Sigmoid colon (tissue), 6 donors: ENCODE measurements at regions not wholly inside any gene's neighbourhood (a gene's known extent, or its start where the extent isn't known, plus 50 kb on each side); places are given as distances from the start of the nearest gene placed in this dataset.

Experiments used
- DNase-seq: peaks from one replicate; pipeline ENCODE4 v3.0.0-alpha.2; 2019
- H3K27ac ChIP-seq, 4 donors: fragments of 200-600 bp; sonication (generic); one replicate each; pipeline ENCODE4 v1.5.1; 2016 to 2019; ENCODE audit warnings: mild to moderate bottlenecking in 1 of 4
- H3K27me3 ChIP-seq, 3 donors: fragments of 200-600 bp; sonication (generic); one replicate each; pipeline ENCODE4 v1.5.1; 2019; ENCODE audit warnings: mild to moderate bottlenecking in 1 of 3
- H3K36me3 ChIP-seq, 4 donors: fragments of 200-600 bp; sonication (generic); one replicate each; pipeline ENCODE4 v1.5.1; 2016 to 2019
- H3K4me1 ChIP-seq, 4 donors: fragments of 200-600 bp; sonication (generic); one replicate each; pipeline ENCODE4 v1.5.1; 2017 to 2019
- H3K4me3 ChIP-seq, 4 donors: fragments of 200-600 bp; sonication (generic); one replicate each; pipeline ENCODE4 v1.5.1; 2017 to 2019; ENCODE audit warnings: mild to moderate bottlenecking in 2 of 4, moderate library complexity in 1 of 4
- H3K9me3 ChIP-seq, 4 donors: fragments of 200-600 bp in 3 of 4; sonication (generic) in 3 of 4; one replicate each; pipeline versions ENCODE4 v1.5.1 to v1.6.1; 2013 to 2019
- CTCF ChIP-seq, 4 experiments: fragments of 450-650 bp in 3 of 4; fragments of 200-600 bp in 1 of 4; IDR thresholded peaks; one replicate each; pipeline ENCODE4 v1.5.1; 2016 to 2019; ENCODE audit warnings: antibody characterized with exemption in 4 of 4, mild to moderate bottlenecking in 3 of 4, moderate library complexity in 2 of 4
- EP300 ChIP-seq, 4 donors: sonication (generic); formaldehyde crosslinking; IDR thresholded peaks; one replicate each; pipeline ENCODE4 v1.6.1; 2017; ENCODE audit warnings: antibody characterized with exemption in 4 of 4
- POLR2A ChIP-seq, 2 donors: fragments of 450-650 bp; IDR thresholded peaks; one replicate each; pipeline ENCODE4 v1.6.1; 2016; ENCODE audit warnings: antibody characterized with exemption in 2 of 2, mild to moderate bottlenecking in 2 of 2, moderate library complexity in 2 of 2
- POLR2AphosphoS5 ChIP-seq, 4 donors: sonication (generic); formaldehyde crosslinking; IDR thresholded peaks; one replicate each; pipeline ENCODE4 v1.6.1; 2017; ENCODE audit warnings: antibody characterized with exemption in 4 of 4
- WGBS, 2 donors: extraction: QIAGEN DNeasy Blood & Tissue Kit; methylation state at CpG; one replicate each; pipeline ENCODE4 v1.1.7; 2013; 5-methylcytosine and 5-hydroxymethylcytosine counted together
- intact Hi-C: fragments of 100-400 bp; cut with DNase I; formaldehyde crosslinking; loops from one replicate; pipeline ENCODE4 v1.15.1; 2023
- donor health status: healthy with polysubstance abuse.
- donor health status: healthy.

GRCh38 chr1:213651077-213651476 lies 336.7 kb upstream of the PROX1 start:
- Histone ChIP-seq H3K9me3 (no peaks in the 10 kb centered on the region), H3K27me3 (no peaks in the 10 kb centered on the region)

GRCh38 chr1:213652109-213652508 lies 335.7 kb upstream of the PROX1 start:
- intact Hi-C loops: no loop called here
- DNase-seq: no peak
- TF ChIP-seq POLR2AphosphoS5 (IDR thresholded peaks at IDR 0.05) (no peak), EP300 (IDR thresholded peaks at IDR 0.05) (no peak), CTCF (IDR thresholded peaks at IDR 0.05) (no peak), POLR2A (IDR thresholded peaks at IDR 0.05) (no peak)
- 84 to 90% methylated on average over 4 of the region's 4 CpGs for WGBS, 2 donors
- H3K4me3 ChIP-seq: no peak overlapping the region
- H3K9me3 ChIP-seq: no peaks in the 10 kb centered on the region
- no peaks in the 10 kb centered on the region for H3K4me1 ChIP-seq
- H3K27me3 ChIP-seq: no peaks in the 10 kb centered on the region
- no peaks in the 10 kb centered on the region for H3K36me3 ChIP-seq
- no peak overlapping the region for H3K27ac ChIP-seq

More at GRCh38 chr1:213651077-213651476, 336.7 kb upstream of the PROX1 start:
- TF ChIP-seq POLR2A (IDR thresholded peaks at IDR 0.05) (no peak), EP300 (IDR thresholded peaks at IDR 0.05) (no peak), CTCF (IDR thresholded peaks at IDR 0.05) (no peak), POLR2AphosphoS5 (IDR thresholded peaks at IDR 0.05) (no peak)
- intact Hi-C loops: no loop called here
- no peak overlapping the region for H3K4me3 ChIP-seq
- WGBS, 2 donors: 61 to 65% methylated on average over 4 of the region's 4 CpGs
- no peaks in the 10 kb centered on the region for H3K4me1 ChIP-seq
- DNase-seq: no peak
- no peak overlapping the region for H3K27ac ChIP-seq
- H3K36me3 ChIP-seq: no peaks in the 10 kb centered on the region

GRCh38 chr1:213656039-213656438 lies 331.7 kb upstream of the PROX1 start:
- peaks cover 0 to 8% (median 0%) of the 10 kb centered on the region in 4 donors for H3K4me1 ChIP-seq
- H3K27me3 ChIP-seq: no peaks in the 10 kb centered on the region
- no peaks in the 10 kb centered on the region for H3K36me3 ChIP-seq
- intact Hi-C loops: no loop called here
- H3K4me3 ChIP-seq: no peak overlapping the region
- 67% methylated on average over 3 of the region's 3 CpGs for WGBS, 2 donors
- DNase-seq: no peak
- no peaks in the 10 kb centered on the region for H3K9me3 ChIP-seq
- H3K27ac ChIP-seq: no peak overlapping the region
- no peak for TF ChIP-seq CTCF (IDR thresholded peaks at IDR 0.05)
- TF ChIP-seq POLR2A (IDR thresholded peaks at IDR 0.05): no peak
- TF ChIP-seq EP300 (IDR thresholded peaks at IDR 0.05): no peak
- no peak for TF ChIP-seq POLR2AphosphoS5 (IDR thresholded peaks at IDR 0.05)

GRCh38 chr1:213656503-213656902 lies 331.3 kb upstream of the PROX1 start:
- no peak for DNase-seq
- Histone ChIP-seq H3K9me3 (no peaks in the 10 kb centered on the region), H3K36me3 (no peaks in the 10 kb centered on the region), H3K27me3 (no peaks in the 10 kb centered on the region), H3K4me1 (peaks cover 0 to 8% (median 0%) of the 10 kb centered on the region in 4 donors), H3K4me3 (no peak overlapping the region), H3K27ac (no peak overlapping the region)
- WGBS, 2 donors: 29 to 47% methylated on average over 3 of the region's 3 CpGs
- no peak for TF ChIP-seq POLR2A (IDR thresholded peaks at IDR 0.05)
- no peak for TF ChIP-seq POLR2AphosphoS5 (IDR thresholded peaks at IDR 0.05)
- TF ChIP-seq EP300 (IDR thresholded peaks at IDR 0.05): no peak
- TF ChIP-seq CTCF (IDR thresholded peaks at IDR 0.05): no peak
- intact Hi-C loops: no loop called here

GRCh38 chr1:213657013-213657412 lies 330.8 kb upstream of the PROX1 start:
- H3K4me3 ChIP-seq: no peak overlapping the region
- no peak for DNase-seq
- WGBS, 2 donors: 23 to 64% methylated on average over 3 of the region's 3 CpGs
- intact Hi-C loops: no loop called here
- no peaks in the 10 kb centered on the region for H3K36me3 ChIP-seq
- no peak for TF ChIP-seq POLR2A (IDR thresholded peaks at IDR 0.05)
- TF ChIP-seq EP300 (IDR thresholded peaks at IDR 0.05): no peak
- TF ChIP-seq POLR2AphosphoS5 (IDR thresholded peaks at IDR 0.05): no peak
- TF ChIP-seq CTCF (IDR thresholded peaks at IDR 0.05): no peak
- no peak overlapping the region for H3K27ac ChIP-seq
- H3K9me3 ChIP-seq: no peaks in the 10 kb centered on the region
- H3K27me3 ChIP-seq: no peaks in the 10 kb centered on the region
- H3K4me1 ChIP-seq: peaks cover 0 to 8% (median 0%) of the 10 kb centered on the region in 4 donors
